ENCODE measurements at regions not wholly inside any gene's neighbourhood (a gene's known extent, or its start where the extent isn't known, plus 50 kb on each side); places are given as distances from the start of the nearest gene placed in this dataset.

DNA sequence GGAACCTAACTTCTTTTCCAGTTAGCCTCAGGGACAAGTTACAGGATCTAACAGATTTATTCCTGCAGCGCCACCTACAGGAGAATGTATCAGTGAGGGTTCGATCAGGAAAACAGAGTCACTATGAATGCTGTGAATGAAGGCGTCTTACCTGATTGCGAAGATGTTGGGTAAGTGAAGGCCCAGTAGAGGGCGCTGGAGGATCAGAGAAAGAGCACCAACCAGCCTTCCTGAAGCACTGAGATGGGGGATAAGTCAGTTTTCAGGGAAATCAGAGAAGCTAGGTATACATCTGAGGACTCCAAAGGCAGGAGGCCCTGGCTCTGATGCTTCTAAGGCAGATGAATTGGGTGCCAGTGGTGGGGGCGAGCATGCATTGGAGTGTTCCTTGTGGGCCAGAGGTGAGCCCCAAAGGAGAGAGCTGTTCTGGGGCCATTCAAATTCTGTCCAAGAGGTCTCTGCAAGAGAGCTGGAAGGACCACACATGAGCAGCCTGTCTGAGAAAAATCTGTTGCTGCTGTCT lies 169.9 kb upstream of the AADAT start:
- ATAC-seq (peak; percentile 100), DNase-seq (ENCODE audit: low spot score) (peak; percentile 99)
- no peak overlapping the region for H3K27ac Mint-ChIP-seq
- H3K27me3 Mint-ChIP-seq (ENCODE audit: insufficient read depth, low read depth, poor library complexity), result no peaks in the 10 kb centered on the region
- no peaks in the 10 kb centered on the region for H3K36me3 Mint-ChIP-seq (ENCODE audit: low read depth)
- H3F3A ChIP-seq (replicated peaks; ENCODE audit: low read depth), result no peaks in the 10 kb centered on the region
- no peaks in the 10 kb centered on the region for H3K4me1 ChIP-seq (ENCODE audit: insufficient read depth)
- no peak overlapping the region for H3K4me3 ChIP-seq
- H3K9me2 ChIP-seq (ENCODE audit: insufficient read depth), result no peaks in the 10 kb centered on the region
- H3K36me3 ChIP-seq (ENCODE audit: insufficient read depth), result no peaks in the 10 kb centered on the region
- no peak for TF ChIP-seq JUNB (IDR thresholded peaks at IDR 0.05; ENCODE audit: unreplicated experiment)
- peak; percentile 100 for TF ChIP-seq CTCF (conservative IDR thresholded peaks at IDR 0.05; ENCODE audit: low read depth in 2 of 2)
- no peak overlapping the region for H3K27ac ChIP-seq (ENCODE audit: low read depth)
- H3K27me3 ChIP-seq (ENCODE audit: insufficient read depth), result no peaks in the 10 kb centered on the region
- peak overlapping the region; percentile 25; the same call in 1 of the 2 replicates for H2AFZ ChIP-seq
- no peak overlapping the region for H3K4me3 Mint-ChIP-seq
- no peaks in the 10 kb centered on the region; the same call in 2 of the 3 replicates for H3K9me3 Mint-ChIP-seq
- H4K20me1 ChIP-seq (replicated peaks; ENCODE audit: insufficient read depth), result no peaks in the 10 kb centered on the region
- H3K79me2 ChIP-seq (replicated peaks; ENCODE audit: insufficient read depth), result no peaks in the 10 kb centered on the region
- no peak overlapping the region for H3K4me2 ChIP-seq
- no peaks in the 10 kb centered on the region for H3K4me1 Mint-ChIP-seq

- Mint-ChIP-seq H3K27me3 (ENCODE audit: insufficient read depth, low read depth, poor library complexity) (no peaks in the 10 kb centered on the region), H3K4me1 (no peaks in the 10 kb centered on the region), H3K9me3 (no peaks in the 10 kb centered on the region; the same call in 2 of the 3 replicates), H3K36me3 (ENCODE audit: low read depth) (no peaks in the 10 kb centered on the region), H3K27ac (no peak overlapping the region), H3K4me3 (no peak overlapping the region)
- no peak overlapping the region for H3K27ac ChIP-seq (ENCODE audit: low read depth)
- DNase-seq (ENCODE audit: low spot score) (no peak), ATAC-seq (no peak)
- no peaks in the 10 kb centered on the region for H3K9me2 ChIP-seq (ENCODE audit: insufficient read depth)
- H3K27me3 ChIP-seq (ENCODE audit: insufficient read depth), result no peaks in the 10 kb centered on the region
- no peaks in the 10 kb centered on the region for H3F3A ChIP-seq (replicated peaks; ENCODE audit: low read depth)
- no peak overlapping the region for H3K4me3 ChIP-seq
- H2AFZ ChIP-seq, result no peak overlapping the region
- no peaks in the 10 kb centered on the region for H4K20me1 ChIP-seq (replicated peaks; ENCODE audit: insufficient read depth)
- no peaks in the 10 kb centered on the region for H3K4me1 ChIP-seq (ENCODE audit: insufficient read depth)
- no peak overlapping the region for H3K4me2 ChIP-seq
- no peaks in the 10 kb centered on the region for H3K36me3 ChIP-seq (ENCODE audit: insufficient read depth)
- H3K79me2 ChIP-seq (replicated peaks; ENCODE audit: insufficient read depth), result no peaks in the 10 kb centered on the region
- no peak for TF ChIP-seq ZNF462 (CRISPR knock-in tag; IDR thresholded peaks at IDR 0.05)
- TF ChIP-seq EZH2 (IDR thresholded peaks at IDR 0.05; ENCODE audit: low read depth, unreplicated experiment), result no peak
- TF ChIP-seq CTCF (conservative IDR thresholded peaks at IDR 0.05; ENCODE audit: low read depth in 2 of 2), result no peak
- TF ChIP-seq ZNF114 (CRISPR knock-in tag; IDR thresholded peaks at IDR 0.05), result no peak
- no peak for TF ChIP-seq JUNB (IDR thresholded peaks at IDR 0.05; ENCODE audit: unreplicated experiment)
- TF ChIP-seq EZH2phosphoT487 (IDR thresholded peaks at IDR 0.05; ENCODE audit: unreplicated experiment), result no peak
- TF ChIP-seq, protein P1, sequence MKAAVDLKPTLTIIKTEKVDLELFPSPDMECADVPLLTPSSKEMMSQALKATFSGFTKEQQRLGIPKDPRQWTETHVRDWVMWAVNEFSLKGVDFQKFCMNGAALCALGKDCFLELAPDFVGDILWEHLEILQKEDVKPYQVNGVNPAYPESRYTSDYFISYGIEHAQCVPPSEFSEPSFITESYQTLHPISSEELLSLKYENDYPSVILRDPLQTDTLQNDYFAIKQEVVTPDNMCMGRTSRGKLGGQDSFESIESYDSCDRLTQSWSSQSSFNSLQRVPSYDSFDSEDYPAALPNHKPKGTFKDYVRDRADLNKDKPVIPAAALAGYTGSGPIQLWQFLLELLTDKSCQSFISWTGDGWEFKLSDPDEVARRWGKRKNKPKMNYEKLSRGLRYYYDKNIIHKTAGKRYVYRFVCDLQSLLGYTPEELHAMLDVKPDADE (IDR thresholded peaks at IDR 0.05), result no peak
- TF ChIP-seq POLR2AphosphoS5 (IDR thresholded peaks at IDR 0.05; ENCODE audit: low read depth), result no peak
- no peak for TF ChIP-seq NANOG (IDR thresholded peaks at IDR 0.05; ENCODE audit: borderline replicate concordance)
- no peak for TF ChIP-seq CREB1 (CRISPR knock-in tag; IDR thresholded peaks at IDR 0.05; ENCODE audit: low read depth)
- no peak for TF ChIP-seq STAT1 (IDR thresholded peaks at IDR 0.05; ENCODE audit: unreplicated experiment)
Measured at GRCh38 chr4:170256807-170257206, 167.1 kb upstream of the AADAT start.

Measured in GM23338 (cell line).